ENCODE measurements at regions not wholly inside any gene's neighbourhood (a gene's known extent, or its start where the extent isn't known, plus 50 kb on each side); places are given as distances from the start of the nearest gene placed in this dataset.

GRCh38 chr5:143714629-143715028 lies 97.3 kb upstream of the HMHB1 start:
- no peak overlapping the region for H2BK12ac ChIP-seq (ENCODE audit: insufficient read length, low read depth, low read length)
- H4K8ac ChIP-seq (replicated peaks; ENCODE audit: insufficient read length, low read depth, low read length) = no peak overlapping the region
- H2BK120ac ChIP-seq (ENCODE audit: low read depth, low read length, poor library complexity, severe bottlenecking) = no peak overlapping the region
- DNase-seq = no peak
- no peaks in the 10 kb centered on the region for H3K23me2 ChIP-seq (ENCODE audit: insufficient read length, low read depth, low read length, poor library complexity, severe bottlenecking)
- Mint-ChIP-seq H3K4me1 (no peaks in the 10 kb centered on the region), H3K27ac (no peak overlapping the region), H3K9me3 (peaks cover 0 to 4% of the 10 kb centered on the region in 2 experiments; a peak in 2 of 5 replicates), H3K4me3 (no peak overlapping the region), H3K36me3 (ENCODE audit: insufficient read depth in 1 of 3, low read depth in 3 of 3) (peaks cover 0 to 3% (median 0%) of the 10 kb centered on the region in 3 experiments; a peak in 1 of 7 replicates), H3K27me3 (ENCODE audit: low read depth) (no peaks in the 10 kb centered on the region)
- no peak overlapping the region for H4K91ac ChIP-seq (ENCODE audit: insufficient read length, low read depth, low read length)
- H3K4me1 ChIP-seq (ENCODE audit: insufficient read depth, low read length) = no peaks in the 10 kb centered on the region
- H3K27me3 ChIP-seq (ENCODE audit: insufficient read depth, low read length) = no peaks in the 10 kb centered on the region; the same call in 1 of the 2 replicates
- H4K5ac ChIP-seq (ENCODE audit: insufficient read length, low read depth, low read length) = no peak overlapping the region
- H3K79me2 ChIP-seq (ENCODE audit: insufficient read depth, low read length) = no peaks in the 10 kb centered on the region
- no peak for TF ChIP-seq CTCF (conservative IDR thresholded peaks at IDR 0.05)
- H3K9ac ChIP-seq (ENCODE audit: extremely low read depth, insufficient read length, low read length) = no peak overlapping the region
- no peak overlapping the region for H2BK5ac ChIP-seq (ENCODE audit: insufficient read length, low read length)
- H3T11ph ChIP-seq (ENCODE audit: low read length) = no peak overlapping the region
- no peak overlapping the region for H3K23ac ChIP-seq (ENCODE audit: insufficient read length, low read depth, low read length)
- no peak overlapping the region for H3K27ac ChIP-seq (ENCODE audit: insufficient read length, low read depth, low read length)
- no peak overlapping the region for H2BK15ac ChIP-seq (ENCODE audit: low read depth, low read length)
- H2AK5ac ChIP-seq (ENCODE audit: insufficient read length, low read length) = no peak overlapping the region
- H2BK20ac ChIP-seq (ENCODE audit: low read depth, low read length, poor library complexity, severe bottlenecking) = no peak overlapping the region
- WGBS (ENCODE audit: extremely low coverage, insufficient read length, low lambda C conversion rate) = no CpG with 5 or more reads among the region's 4 CpGs
- no peaks in the 10 kb centered on the region for H3K9me3 ChIP-seq (ENCODE audit: control insufficient read depth, low read depth, low read length)
- H3K18ac ChIP-seq (ENCODE audit: insufficient read length, low read depth, low read length) = no peak overlapping the region
- H3K14ac ChIP-seq (ENCODE audit: insufficient read depth, low read length) = no peak overlapping the region
- H4K20me1 ChIP-seq (ENCODE audit: control insufficient read depth, insufficient read depth, insufficient read length) = no peaks in the 10 kb centered on the region
- H3K79me1 ChIP-seq (ENCODE audit: insufficient read depth, low read depth, low read length, poor library complexity, severe bottlenecking) = no peaks in the 10 kb centered on the region
- no peak overlapping the region for H3K4ac ChIP-seq (ENCODE audit: low read depth, low read length)
- no peak overlapping the region for H3K56ac ChIP-seq (ENCODE audit: insufficient read length, low read depth, low read length)
- H3K4me2 ChIP-seq (ENCODE audit: insufficient read depth, insufficient read length, low read length) = no peak overlapping the region
- no peak overlapping the region for H2AFZ ChIP-seq (ENCODE audit: low read length)

Data from H9 (cell line).